GM12875 (cell line): ENCODE measurements at regions not wholly inside any gene's neighbourhood (a gene's known extent, or its start where the extent isn't known, plus 50 kb on each side); places are given as distances from the start of the nearest gene placed in this dataset.

Source experiments
- H3K4me3 ChIP-seq: one replicate; pipeline ENCODE4 v1.5.1; 2011; ENCODE audit warnings: low read depth, low read length, control low read depth
- TF ChIP-seq, protein P1 (sequence below): IDR thresholded peaks from 2 replicates; pipeline ENCODE4 v1.5.1; 2011; ENCODE audit warnings: low read depth, mild to moderate bottlenecking, control low read depth, inconsistent platforms, low read length, moderate library complexity, borderline replicate concordance; ENCODE audit not compliant: insufficient read depth

GRCh38 chr19:28210886-28211285 is 1002.1 kb downstream of the UQCRFS1 start:
- H3K4me3 ChIP-seq, result no peak overlapping the region
- TF ChIP-seq, protein P1, sequence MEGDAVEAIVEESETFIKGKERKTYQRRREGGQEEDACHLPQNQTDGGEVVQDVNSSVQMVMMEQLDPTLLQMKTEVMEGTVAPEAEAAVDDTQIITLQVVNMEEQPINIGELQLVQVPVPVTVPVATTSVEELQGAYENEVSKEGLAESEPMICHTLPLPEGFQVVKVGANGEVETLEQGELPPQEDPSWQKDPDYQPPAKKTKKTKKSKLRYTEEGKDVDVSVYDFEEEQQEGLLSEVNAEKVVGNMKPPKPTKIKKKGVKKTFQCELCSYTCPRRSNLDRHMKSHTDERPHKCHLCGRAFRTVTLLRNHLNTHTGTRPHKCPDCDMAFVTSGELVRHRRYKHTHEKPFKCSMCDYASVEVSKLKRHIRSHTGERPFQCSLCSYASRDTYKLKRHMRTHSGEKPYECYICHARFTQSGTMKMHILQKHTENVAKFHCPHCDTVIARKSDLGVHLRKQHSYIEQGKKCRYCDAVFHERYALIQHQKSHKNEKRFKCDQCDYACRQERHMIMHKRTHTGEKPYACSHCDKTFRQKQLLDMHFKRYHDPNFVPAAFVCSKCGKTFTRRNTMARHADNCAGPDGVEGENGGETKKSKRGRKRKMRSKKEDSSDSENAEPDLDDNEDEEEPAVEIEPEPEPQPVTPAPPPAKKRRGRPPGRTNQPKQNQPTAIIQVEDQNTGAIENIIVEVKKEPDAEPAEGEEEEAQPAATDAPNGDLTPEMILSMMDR, result no peak

DNA sequence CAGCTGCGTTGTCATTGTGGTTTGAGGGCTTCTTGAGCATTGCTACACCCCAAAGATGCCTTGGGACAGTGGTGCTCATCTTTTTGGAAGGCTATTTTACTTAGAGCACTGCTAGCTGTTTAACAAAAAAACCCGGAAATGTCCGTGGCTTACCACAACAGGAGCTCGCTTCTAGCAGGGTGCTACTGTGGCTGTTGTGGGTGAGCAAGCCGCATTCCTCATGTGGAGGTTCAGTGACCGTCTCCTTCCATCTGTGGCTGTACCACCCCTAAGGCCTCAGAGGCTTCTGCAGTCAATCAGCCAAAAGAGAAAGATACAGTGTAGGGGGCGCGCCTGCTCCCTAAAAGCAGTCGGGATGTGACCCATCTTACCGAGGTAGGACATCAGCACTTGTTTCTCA is 1004.2 kb downstream of the UQCRFS1 start:
- H3K4me3 ChIP-seq, result no peak overlapping the region
- TF ChIP-seq, protein P1, result no peak

DNA sequence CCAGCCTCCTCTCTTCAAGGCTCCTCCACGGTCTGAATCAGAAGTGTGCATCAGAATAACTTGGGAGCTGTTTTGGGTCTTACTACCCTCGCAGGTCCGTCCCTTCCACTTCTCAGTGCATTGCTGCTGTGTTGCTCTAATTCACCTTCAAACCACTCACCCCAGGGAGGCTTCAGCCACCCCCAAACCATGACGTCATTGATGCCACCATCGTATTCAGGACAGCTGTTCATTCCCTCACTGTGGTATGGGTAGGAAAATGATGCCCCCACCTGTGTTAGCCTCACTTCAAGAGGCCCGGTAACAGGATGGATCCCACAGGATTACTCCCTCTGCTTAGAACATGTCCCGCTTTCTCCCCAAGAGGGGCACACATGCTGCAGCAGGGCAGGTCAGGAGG is 1005.7 kb downstream of the UQCRFS1 start:
- TF ChIP-seq, protein P1, result no peak
- no peak overlapping the region for H3K4me3 ChIP-seq

DNA sequence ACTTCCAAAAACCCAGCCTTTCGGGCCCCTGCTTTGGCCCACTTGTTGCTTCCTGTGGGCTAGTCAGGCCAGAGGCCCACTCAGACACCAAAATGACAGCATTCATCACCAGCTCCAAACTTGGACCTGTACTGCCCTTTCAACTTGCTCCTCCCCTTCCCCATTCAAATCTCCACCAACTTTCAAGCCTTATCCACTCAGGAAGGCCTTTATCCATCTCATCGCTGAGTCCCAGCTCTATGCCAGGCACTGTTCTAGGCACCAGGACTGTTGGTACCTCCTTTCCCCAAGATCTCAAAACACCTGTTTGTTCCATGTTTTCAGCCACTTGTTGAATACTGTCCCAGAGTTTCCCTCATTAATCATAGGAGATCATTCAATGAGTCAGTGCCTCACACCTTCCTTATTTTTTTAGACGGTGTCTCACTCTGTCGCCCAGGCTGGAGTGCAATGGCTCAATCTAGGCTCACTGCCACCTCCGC is 1011.4 kb downstream of the UQCRFS1 start:
- no peak overlapping the region for H3K4me3 ChIP-seq
- TF ChIP-seq, protein P1, result no peak

DNA sequence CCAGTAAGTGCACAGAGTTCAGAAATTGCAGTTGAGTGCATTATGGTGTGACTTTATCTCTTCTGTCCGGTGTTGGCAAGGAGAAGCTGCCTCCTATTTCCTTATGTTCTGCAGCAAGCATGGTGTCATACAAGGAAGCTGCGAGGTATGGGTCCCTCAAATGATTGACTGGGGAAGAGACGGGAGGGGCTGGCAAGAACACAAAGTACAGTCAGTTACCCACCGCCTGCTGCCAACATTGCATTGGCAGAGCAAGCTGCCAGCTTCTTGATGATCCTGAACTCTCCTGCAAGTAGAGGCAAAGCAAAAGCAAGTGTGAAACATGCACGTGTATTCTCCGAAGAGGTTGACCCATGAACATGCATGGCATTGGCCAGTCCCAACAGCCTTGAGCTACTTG is 1013.6 kb downstream of the UQCRFS1 start:
- H3K4me3 ChIP-seq, result no peak overlapping the region
- TF ChIP-seq, protein P1, result no peak

DNA sequence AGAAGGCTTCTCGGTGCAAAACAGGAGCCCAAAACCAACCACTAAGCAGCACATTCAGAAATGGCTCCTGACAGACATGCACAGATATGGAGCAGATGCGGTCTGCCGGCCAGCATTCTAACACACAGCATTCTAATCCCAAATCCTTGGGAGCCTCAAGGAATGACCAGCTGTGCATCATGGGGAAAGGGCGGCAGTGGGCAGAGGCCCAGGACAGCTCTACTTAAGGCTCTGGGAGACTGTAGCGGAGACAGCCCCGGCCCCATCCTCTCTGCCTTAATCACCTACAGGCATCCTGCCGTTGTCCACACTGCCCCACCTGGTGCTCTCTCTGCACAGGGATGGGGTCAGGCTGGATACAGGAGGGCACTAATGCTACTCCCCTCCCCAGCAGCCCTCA is 1016.0 kb downstream of the UQCRFS1 start:
- no peak overlapping the region for H3K4me3 ChIP-seq
- TF ChIP-seq, protein P1, result no peak

DNA sequence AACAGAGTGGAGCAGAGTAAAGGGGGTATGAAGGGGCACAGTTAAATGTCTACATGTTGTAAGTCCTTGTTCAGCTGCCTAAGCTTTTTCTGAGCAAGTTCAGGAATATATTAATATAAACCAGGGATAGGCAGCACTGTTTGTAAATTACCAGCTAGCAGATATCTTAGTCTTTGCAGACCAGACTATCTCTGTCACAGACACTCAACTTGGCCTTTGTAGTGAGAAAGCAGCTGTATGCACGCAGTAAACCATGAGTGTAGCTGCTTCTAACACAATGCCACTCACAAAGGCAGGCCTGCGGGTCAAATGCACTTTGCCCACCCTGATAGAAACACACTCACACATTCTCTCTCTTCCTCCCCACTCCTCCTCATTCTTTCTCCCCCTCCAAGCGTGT is 1016.9 kb downstream of the UQCRFS1 start:
- no peak overlapping the region for H3K4me3 ChIP-seq
- TF ChIP-seq, protein P1, result no peak
